ENCODE measurements at regions not wholly inside any gene's neighbourhood (a gene's known extent, or its start where the extent isn't known, plus 50 kb on each side); places are given as distances from the start of the nearest gene placed in this dataset.

- DNase-seq (ENCODE audit: low read depth): no peak
- TF ChIP-seq CTCF (IDR thresholded peaks at IDR 0.05; ENCODE audit: control insufficient read depth, insufficient read depth, low read depth, low read length, missing control alignments): no peak
- H3K4me3 ChIP-seq (ENCODE audit: control insufficient read depth, low read depth, low read length): no peak overlapping the region
These were observed 373.1 kb downstream of the CSNK1G3 start for GRCh38 chr5:123885081-123885480.

GRCh38 chr5:123882965-123883345, 371.0 kb downstream of the CSNK1G3 start:
- no peak for DNase-seq (ENCODE audit: low read depth)
- no peak overlapping the region for H3K4me3 ChIP-seq (ENCODE audit: control insufficient read depth, low read depth, low read length)
- no peak for TF ChIP-seq CTCF (IDR thresholded peaks at IDR 0.05; ENCODE audit: control insufficient read depth, insufficient read depth, low read depth, low read length, missing control alignments)

GRCh38 chr5:123882319-123882964, 370.5 kb downstream of the CSNK1G3 start:
- no peak for DNase-seq (ENCODE audit: low read depth)
- no peak for TF ChIP-seq CTCF (IDR thresholded peaks at IDR 0.05; ENCODE audit: control insufficient read depth, insufficient read depth, low read depth, low read length, missing control alignments)
- H3K4me3 ChIP-seq (ENCODE audit: control insufficient read depth, low read depth, low read length): no peak overlapping the region

- DNase-seq (ENCODE audit: low read depth): no peak
- TF ChIP-seq CTCF (IDR thresholded peaks at IDR 0.05; ENCODE audit: control insufficient read depth, insufficient read depth, low read depth, low read length, missing control alignments): no peak
- no peak overlapping the region for H3K4me3 ChIP-seq (ENCODE audit: control insufficient read depth, low read depth, low read length)
These were observed 369.8 kb downstream of the CSNK1G3 start for GRCh38 chr5:123881759-123882244.

- no peak for DNase-seq (ENCODE audit: low read depth)
- TF ChIP-seq CTCF (IDR thresholded peaks at IDR 0.05; ENCODE audit: control insufficient read depth, insufficient read depth, low read depth, low read length, missing control alignments): no peak
- no peak overlapping the region for H3K4me3 ChIP-seq (ENCODE audit: control insufficient read depth, low read depth, low read length)
These were observed 368.9 kb downstream of the CSNK1G3 start for GRCh38 chr5:123880875-123881274.

GRCh38 chr5:123879071-123879470, 367.1 kb downstream of the CSNK1G3 start:
- H3K4me3 ChIP-seq (ENCODE audit: control insufficient read depth, low read depth, low read length): no peak overlapping the region
- TF ChIP-seq CTCF (IDR thresholded peaks at IDR 0.05; ENCODE audit: control insufficient read depth, insufficient read depth, low read depth, low read length, missing control alignments): no peak
- no peak for DNase-seq (ENCODE audit: low read depth)
